MCF 10A (cell line): ENCODE measurements at regions not wholly inside any gene's neighbourhood (a gene's known extent, or its start where the extent isn't known, plus 50 kb on each side); places are given as distances from the start of the nearest gene placed in this dataset.

Experiments
- BruUV-seq: library from RNA; stranded (reverse); fragments of 400-500 nt; replicated peaks from 2 replicates; lab custom pipeline; 2021; lab: Mats Ljungman, UMichigan
- CTCF ChIA-PET: fragments of 300-600 bp; sonication (Branson Sonifier 250); formaldehyde crosslinking; extraction: SDS; loops from one replicate; lab custom pipeline; 2021; ENCODE audit warnings: antibody characterized with exemption, inconsistent platforms; lab: Yijun Ruan, JAX
- POLR2A ChIA-PET: fragments of 300-600, 350-650 bp; sonication (Branson Sonifier 250); formaldehyde crosslinking; extraction: SDS; loops from one replicate; lab custom pipeline; 2020; ENCODE audit warnings: antibody characterized with exemption, inconsistent platforms; lab: Yijun Ruan, JAX
- DNase-seq: peaks from one replicate; pipeline ENCODE4 v3.0.0-alpha.2; 2018; ENCODE audit not compliant: unreplicated experiment
- H3K27ac Mint-ChIP-seq: one replicate; pipeline ENCODE4 v1.8.0; 2022; ENCODE audit warnings: mild to moderate bottlenecking, low read depth, mixed read lengths; ENCODE audit not compliant: unreplicated experiment
- H3K27me3 Mint-ChIP-seq: one replicate; pipeline ENCODE4 v1.8.0; 2022; ENCODE audit warnings: mixed read lengths; ENCODE audit not compliant: insufficient read depth, unreplicated experiment
- H3K36me3 Mint-ChIP-seq: one replicate; pipeline ENCODE4 v1.8.0; 2022; ENCODE audit warnings: mild to moderate bottlenecking, moderate library complexity, mixed read lengths; ENCODE audit not compliant: insufficient read depth, unreplicated experiment
- H3K4me1 Mint-ChIP-seq: one replicate; pipeline ENCODE4 v1.8.0; 2022; ENCODE audit warnings: mixed read lengths; ENCODE audit not compliant: insufficient read depth, unreplicated experiment
- H3K4me3 Mint-ChIP-seq: one replicate; pipeline ENCODE4 v1.8.0; 2022; ENCODE audit warnings: mild to moderate bottlenecking, moderate library complexity, mixed read lengths; ENCODE audit not compliant: unreplicated experiment
- H3K9me3 Mint-ChIP-seq: one replicate; pipeline ENCODE4 v1.8.0; 2022; ENCODE audit warnings: mixed read lengths; ENCODE audit not compliant: unreplicated experiment
- intact Hi-C: fragments of 100-400 bp; cut with micrococcal nuclease; formaldehyde crosslinking; loops from 2 replicates; pipeline ENCODE4 v1.14.1; 2022
- TF ChIP-seq, protein P1 (sequence below): fragments of 200-600 bp; IDR thresholded peaks from one replicate; pipeline ENCODE4 v1.8.0; 2022; ENCODE audit warnings: antibody characterized with exemption, mild to moderate bottlenecking; ENCODE audit not compliant: unreplicated experiment

DNA sequence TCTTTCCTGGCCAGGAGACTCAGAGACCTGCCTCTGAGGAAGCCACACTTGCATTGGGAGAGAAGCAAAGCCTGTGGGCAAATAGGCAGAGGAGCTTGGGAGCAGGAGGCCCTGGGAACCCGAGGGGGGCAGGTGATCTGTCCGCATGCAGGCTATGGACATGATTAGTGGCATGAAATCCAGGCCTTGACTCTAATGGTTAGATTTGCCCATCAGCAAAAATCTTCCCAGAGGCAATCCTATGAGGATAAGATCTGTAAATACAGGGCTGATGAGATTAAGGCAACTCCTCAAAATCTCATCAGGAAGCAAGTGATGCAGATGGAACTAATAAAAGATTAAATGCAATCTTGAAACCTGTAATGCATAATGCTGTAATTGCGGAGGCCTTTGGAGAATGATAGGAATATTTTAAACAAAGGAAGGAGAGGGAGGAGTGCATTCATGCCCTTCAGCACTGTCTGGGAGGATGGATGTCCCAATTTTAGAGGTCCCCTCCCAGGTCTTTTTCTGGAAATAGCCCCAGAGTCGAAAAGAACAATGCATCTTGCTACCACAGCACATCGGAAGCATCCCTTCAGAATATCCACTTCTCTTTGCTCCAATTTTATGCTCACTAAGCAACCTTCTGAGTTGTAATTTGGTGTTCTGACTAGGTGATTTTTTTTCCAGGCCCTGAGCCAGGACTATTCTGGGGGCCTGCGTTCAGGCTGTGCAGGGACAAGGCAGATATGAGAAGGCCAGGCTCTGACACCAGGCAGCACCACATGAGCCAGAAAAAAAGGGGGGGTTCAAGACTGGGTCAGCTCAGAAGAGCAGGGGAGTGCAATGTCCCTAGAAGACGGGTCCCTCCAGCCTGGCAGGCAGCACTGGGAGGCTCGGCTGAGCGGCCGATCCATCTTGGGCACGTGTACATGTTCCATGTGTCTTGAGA is 66.5 kb downstream of the MED10 start:
- H3K9me3 Mint-ChIP-seq = no peaks in the 10 kb centered on the region
- H3K27me3 Mint-ChIP-seq = peaks cover 29% of the 10 kb centered on the region
- no TSS peak for BruUV-seq
- ChIA-PET POLR2A (no interaction called here), CTCF (interaction anchor here (0.5 kb wide), 1 partner anchor 33 kb away, joined by 3 read pairs; no protein-coding TSS in a partner anchor)
- no peak overlapping the region for H3K27ac Mint-ChIP-seq
- H3K36me3 Mint-ChIP-seq = no peaks in the 10 kb centered on the region
- no peaks in the 10 kb centered on the region for H3K4me1 Mint-ChIP-seq
- no peak overlapping the region for H3K4me3 Mint-ChIP-seq
- TF ChIP-seq, protein P1, sequence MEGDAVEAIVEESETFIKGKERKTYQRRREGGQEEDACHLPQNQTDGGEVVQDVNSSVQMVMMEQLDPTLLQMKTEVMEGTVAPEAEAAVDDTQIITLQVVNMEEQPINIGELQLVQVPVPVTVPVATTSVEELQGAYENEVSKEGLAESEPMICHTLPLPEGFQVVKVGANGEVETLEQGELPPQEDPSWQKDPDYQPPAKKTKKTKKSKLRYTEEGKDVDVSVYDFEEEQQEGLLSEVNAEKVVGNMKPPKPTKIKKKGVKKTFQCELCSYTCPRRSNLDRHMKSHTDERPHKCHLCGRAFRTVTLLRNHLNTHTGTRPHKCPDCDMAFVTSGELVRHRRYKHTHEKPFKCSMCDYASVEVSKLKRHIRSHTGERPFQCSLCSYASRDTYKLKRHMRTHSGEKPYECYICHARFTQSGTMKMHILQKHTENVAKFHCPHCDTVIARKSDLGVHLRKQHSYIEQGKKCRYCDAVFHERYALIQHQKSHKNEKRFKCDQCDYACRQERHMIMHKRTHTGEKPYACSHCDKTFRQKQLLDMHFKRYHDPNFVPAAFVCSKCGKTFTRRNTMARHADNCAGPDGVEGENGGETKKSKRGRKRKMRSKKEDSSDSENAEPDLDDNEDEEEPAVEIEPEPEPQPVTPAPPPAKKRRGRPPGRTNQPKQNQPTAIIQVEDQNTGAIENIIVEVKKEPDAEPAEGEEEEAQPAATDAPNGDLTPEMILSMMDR = no peak
- intact Hi-C loops = no loop called here
- DNase-seq = no peak

DNA sequence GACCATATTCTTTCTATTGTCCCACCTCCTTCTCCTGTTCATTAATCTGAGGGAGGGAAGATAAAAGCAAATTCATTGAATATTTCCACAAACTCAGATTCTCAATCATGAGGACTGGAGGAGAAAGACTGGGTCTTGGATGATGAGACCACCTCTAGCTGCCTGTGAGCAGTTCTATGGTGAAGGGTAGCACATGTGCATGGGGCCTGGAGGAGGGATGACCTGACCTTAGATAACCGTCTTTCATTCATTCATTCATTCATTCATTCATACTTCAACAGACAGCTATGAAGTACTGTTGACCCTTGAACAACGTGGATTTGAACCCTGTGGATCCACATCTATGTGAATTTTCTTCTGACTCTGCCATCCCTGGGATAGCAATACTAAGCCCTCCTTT is 68.4 kb downstream of the MED10 start:
- ChIA-PET CTCF (no interaction called here), POLR2A (interaction anchor here (1.1 kb wide), 1 partner anchor 18 kb away, joined by 3 read pairs; no protein-coding TSS in a partner anchor)
- intact Hi-C loops = no loop called here
- Mint-ChIP-seq H3K4me1 (no peaks in the 10 kb centered on the region), H3K36me3 (no peaks in the 10 kb centered on the region), H3K9me3 (no peaks in the 10 kb centered on the region), H3K27me3 (peaks cover 14% of the 10 kb centered on the region), H3K4me3 (no peak overlapping the region), H3K27ac (no peak overlapping the region)
- TF ChIP-seq, protein P1 = no peak
- DNase-seq = no peak
- BruUV-seq = no TSS peak

DNA sequence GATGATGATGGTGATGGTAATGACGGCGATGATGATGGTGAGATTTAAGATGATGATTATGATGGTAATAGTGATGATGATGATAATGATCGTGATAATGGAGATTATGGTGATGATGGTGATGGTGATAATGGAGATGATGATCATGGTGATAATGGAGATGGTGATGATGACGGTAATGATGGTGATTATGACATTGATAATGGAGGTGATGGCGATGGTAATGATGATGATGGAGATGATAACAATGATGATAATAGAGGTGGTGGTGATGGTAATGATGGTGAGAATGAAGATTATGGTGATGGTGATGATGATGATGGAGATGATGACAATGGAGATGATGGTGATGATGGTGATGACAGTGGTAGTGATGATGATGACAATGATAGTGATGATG is 69.7 kb downstream of the MED10 start:
- Mint-ChIP-seq H3K27ac (no peak overlapping the region), H3K9me3 (no peaks in the 10 kb centered on the region), H3K4me1 (no peaks in the 10 kb centered on the region), H3K4me3 (no peak overlapping the region), H3K27me3 (peaks cover 2% of the 10 kb centered on the region), H3K36me3 (no peaks in the 10 kb centered on the region)
- BruUV-seq = no TSS peak
- TF ChIP-seq, protein P1 = no peak
- DNase-seq = no peak
- POLR2A ChIA-PET = no interaction called here
- intact Hi-C loops = no loop called here
- CTCF ChIA-PET = no interaction called here

DNA sequence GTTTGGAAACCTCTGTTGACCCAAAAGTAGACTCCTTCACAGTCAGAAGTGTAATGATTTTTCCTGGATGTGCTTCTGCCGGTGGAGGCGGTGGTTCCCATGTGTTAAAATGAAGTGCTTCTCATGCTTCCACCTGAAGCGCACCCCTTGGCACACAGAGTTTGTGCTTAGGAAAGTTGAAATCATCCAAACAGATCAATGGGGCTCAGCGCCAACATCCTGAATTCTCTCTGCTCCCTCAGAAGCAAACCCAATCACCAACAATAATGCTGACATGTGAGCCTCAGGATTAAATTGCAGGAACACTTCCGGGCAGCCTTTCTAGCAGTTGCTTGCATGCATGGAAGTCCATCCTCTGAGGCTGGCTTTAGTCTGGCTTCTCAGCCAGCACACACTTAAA is 71.0 kb downstream of the MED10 start:
- H3K36me3 Mint-ChIP-seq = no peaks in the 10 kb centered on the region
- no peaks in the 10 kb centered on the region for H3K4me1 Mint-ChIP-seq
- no peak for DNase-seq
- ChIA-PET CTCF (no interaction called here), POLR2A (no interaction called here)
- intact Hi-C loops = no loop called here
- no peaks in the 10 kb centered on the region for H3K9me3 Mint-ChIP-seq
- no peak overlapping the region for H3K27ac Mint-ChIP-seq
- TF ChIP-seq, protein P1 = no peak
- H3K4me3 Mint-ChIP-seq = no peak overlapping the region
- BruUV-seq = no TSS peak
- H3K27me3 Mint-ChIP-seq = peaks cover 7% of the 10 kb centered on the region
